HUES48 (cell line): ENCODE measurements at regions not wholly inside any gene's neighbourhood (a gene's known extent, or its start where the extent isn't known, plus 50 kb on each side); places are given as distances from the start of the nearest gene placed in this dataset.
"Not testable (repeated sequence)": the region's sequence is repeated elsewhere in the genome, so short reads cannot be mapped to it uniquely, and the experiment has no call there.

ENCODE experiments used
- H3K27ac ChIP-seq: one replicate; pipeline ENCODE4 v1.7.0; 2013; ENCODE audit warnings: low read depth, low read length, inconsistent platforms
- H3K27me3 ChIP-seq: 2 replicates; pipeline ENCODE4 v1.6.1; 2013; ENCODE audit warnings: mild to moderate bottlenecking, low read length; ENCODE audit not compliant: control insufficient read depth, insufficient read depth
- H3K36me3 ChIP-seq: 2 replicates; pipeline ENCODE4 v1.6.1; 2013; ENCODE audit warnings: low read length; ENCODE audit not compliant: control insufficient read depth, insufficient read depth
- H3K4me1 ChIP-seq: 2 replicates; pipeline ENCODE4 v1.6.1; 2013; ENCODE audit warnings: mild to moderate bottlenecking, low read length; ENCODE audit not compliant: control insufficient read depth, insufficient read depth
- H3K4me3 ChIP-seq: 2 replicates; pipeline ENCODE4 v1.5.1; 2013; ENCODE audit warnings: mild to moderate bottlenecking, low read depth, low read length
- H3K9ac ChIP-seq: 2 replicates; pipeline ENCODE4 v1.6.1; 2013; ENCODE audit warnings: mild to moderate bottlenecking, low read depth, low read length, moderate library complexity
- H3K9me3 ChIP-seq: 2 replicates; pipeline ENCODE4 v1.6.1; 2013; ENCODE audit warnings: low read length; ENCODE audit not compliant: control insufficient read depth, insufficient read depth

- no peak overlapping the region for H3K4me3 ChIP-seq
- no peak overlapping the region for H3K9ac ChIP-seq
- H3K27ac ChIP-seq = no peak overlapping the region
Measured at GRCh38 chr13:23960566-23961156, 63.4 kb upstream of the C1QTNF9B start.

DNA sequence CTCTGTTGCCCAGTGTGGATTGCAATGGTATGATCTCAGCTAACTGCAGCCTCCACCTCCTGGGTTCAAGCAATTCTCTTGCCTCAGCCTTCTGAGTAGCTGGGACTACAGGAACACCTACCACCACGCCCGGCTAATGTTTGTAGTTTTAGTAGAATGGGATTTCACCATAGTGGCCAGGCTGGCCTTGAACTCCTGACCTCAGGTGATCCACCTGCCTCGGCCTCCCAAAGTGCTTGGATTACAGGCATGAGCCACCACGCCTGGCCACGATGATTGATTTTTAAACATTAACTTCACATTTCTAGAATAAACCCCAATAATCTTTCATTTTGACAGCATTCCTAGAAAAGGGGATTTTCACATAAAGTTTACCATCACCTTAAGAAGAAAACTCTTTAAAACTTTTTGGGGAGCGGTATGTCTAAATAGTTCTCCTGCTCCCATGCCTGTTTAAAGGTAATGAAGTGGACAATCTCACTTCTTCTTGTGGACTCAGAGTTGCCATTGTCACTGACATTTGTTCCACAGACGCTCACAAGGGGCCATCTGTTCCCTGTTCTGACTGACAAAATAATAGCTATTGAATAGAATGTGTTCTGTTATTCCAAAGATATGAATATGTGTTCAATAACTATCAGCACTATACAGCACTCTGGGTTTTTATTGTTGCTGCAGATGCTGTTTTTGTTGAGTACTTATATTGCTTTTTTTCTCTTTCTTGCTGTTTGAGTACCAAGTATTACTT, 66.1 kb upstream of the C1QTNF9B start:
- Histone ChIP-seq H3K9me3 (no peaks in the 10 kb centered on the region), H3K27ac (no peak overlapping the region), H3K9ac (no peak overlapping the region), H3K27me3 (no peaks in the 10 kb centered on the region), H3K4me3 (no peak overlapping the region), H3K4me1 (no peaks in the 10 kb centered on the region), H3K36me3 (no peaks in the 10 kb centered on the region)

More at GRCh38 chr13:23960566-23961156, 63.4 kb upstream of the C1QTNF9B start:
- H3K36me3 ChIP-seq = no peaks in the 10 kb centered on the region
- H3K9me3 ChIP-seq = no peaks in the 10 kb centered on the region
- H3K4me1 ChIP-seq = no peaks in the 10 kb centered on the region; the same call in 1 of the 2 replicates
- H3K27me3 ChIP-seq = no peaks in the 10 kb centered on the region

- H3K9me3 ChIP-seq = no peaks in the 10 kb centered on the region
- H3K27ac ChIP-seq = no peak overlapping the region
Measured at GRCh38 chr13:23963947-23964346, 66.6 kb upstream of the C1QTNF9B start.

GRCh38 chr13:23965346-23965745, 68.0 kb upstream of the C1QTNF9B start:
- no peak overlapping the region for H3K4me3 ChIP-seq
- H3K9me3 ChIP-seq = no peaks in the 10 kb centered on the region
- H3K4me1 ChIP-seq = no peaks in the 10 kb centered on the region
- H3K27ac ChIP-seq = no peak overlapping the region
- no peaks in the 10 kb centered on the region for H3K27me3 ChIP-seq
- no peak overlapping the region for H3K9ac ChIP-seq
- H3K36me3 ChIP-seq = no peaks in the 10 kb centered on the region

More at GRCh38 chr13:23963947-23964346, 66.6 kb upstream of the C1QTNF9B start:
- Histone ChIP-seq H3K27me3 (no peaks in the 10 kb centered on the region), H3K4me1 (no peaks in the 10 kb centered on the region), H3K9ac (no peak overlapping the region), H3K36me3 (no peaks in the 10 kb centered on the region), H3K4me3 (no peak overlapping the region)

GRCh38 chr13:23966221-23966690, 69.0 kb upstream of the C1QTNF9B start:
- Histone ChIP-seq H3K27ac (no peak overlapping the region), H3K4me3 (no peak overlapping the region), H3K9ac (no peak overlapping the region)

DNA sequence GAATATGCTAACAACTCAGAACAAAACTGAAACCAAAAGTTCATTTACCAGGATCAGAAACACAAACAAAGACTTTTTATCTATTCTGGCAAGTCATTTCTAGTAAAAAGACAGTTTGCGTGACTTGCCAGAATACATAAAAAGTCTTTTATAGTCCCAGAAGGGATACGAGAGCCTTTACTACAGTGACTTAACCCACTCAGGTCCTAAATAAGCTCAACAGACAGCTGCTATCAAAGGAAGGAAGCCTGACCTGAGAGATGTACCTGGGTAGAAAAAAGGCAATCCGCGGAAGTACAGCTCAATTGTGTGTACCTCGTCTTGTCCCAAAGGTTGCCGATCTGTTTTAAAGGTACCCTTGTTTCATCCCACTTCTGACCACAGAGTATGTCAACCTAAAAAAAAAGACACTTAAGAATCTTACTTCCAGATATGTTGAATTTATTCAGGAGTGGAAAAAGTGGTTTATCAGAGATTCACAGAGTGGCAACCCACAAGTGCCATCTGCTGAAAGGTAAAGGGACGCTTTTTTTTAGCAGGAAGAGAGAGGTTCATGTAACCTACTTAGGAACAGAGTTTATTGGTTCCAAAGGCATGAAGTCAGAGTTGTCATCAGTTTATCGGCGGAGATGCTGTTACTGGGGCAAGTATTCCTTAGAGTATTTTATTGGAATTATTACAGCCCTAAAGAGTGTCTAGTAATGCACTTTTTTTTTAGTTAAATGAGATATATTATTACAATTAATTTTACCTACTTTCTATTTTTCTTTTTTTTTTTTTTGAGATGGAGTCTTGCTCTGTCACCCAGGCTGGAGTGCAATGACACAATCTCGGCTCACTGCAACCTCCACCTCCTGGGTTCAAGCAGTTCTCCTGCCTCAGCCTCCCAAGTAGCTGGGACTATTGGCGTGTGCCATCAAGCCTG, 69.7 kb upstream of the C1QTNF9B start:
- Histone ChIP-seq H3K27ac (no peak overlapping the region), H3K36me3 (no peaks in the 10 kb centered on the region), H3K27me3 (no peaks in the 10 kb centered on the region), H3K4me3 (no peak overlapping the region), H3K9ac (no peak overlapping the region), H3K9me3 (no peaks in the 10 kb centered on the region), H3K4me1 (no peaks in the 10 kb centered on the region)

More at GRCh38 chr13:23966221-23966690, 69.0 kb upstream of the C1QTNF9B start:
- H3K27me3 ChIP-seq = no peaks in the 10 kb centered on the region
- no peaks in the 10 kb centered on the region for H3K4me1 ChIP-seq
- no peaks in the 10 kb centered on the region for H3K36me3 ChIP-seq
- no peaks in the 10 kb centered on the region for H3K9me3 ChIP-seq

DNA sequence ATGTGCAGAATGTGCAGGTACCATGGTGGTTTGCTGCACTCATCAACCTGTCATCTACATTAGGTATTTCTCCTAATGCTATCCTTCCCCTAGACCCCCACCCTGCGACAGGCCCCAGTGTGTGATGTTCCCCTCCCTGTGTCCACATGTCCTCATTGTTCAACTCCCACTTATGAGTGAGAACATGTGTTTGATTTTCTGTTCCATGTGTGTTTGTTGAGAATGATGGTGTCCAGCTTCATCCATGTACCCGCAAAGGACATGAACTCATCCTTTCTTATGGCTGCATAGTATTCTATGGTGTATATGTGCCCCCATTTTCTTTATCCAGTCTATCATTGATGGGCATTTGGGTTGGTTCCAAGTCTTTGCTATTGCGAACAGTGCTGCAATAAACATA, 70.5 kb upstream of the C1QTNF9B start:
- H3K9me3 ChIP-seq, H3K9ac ChIP-seq, H3K27ac ChIP-seq, H3K4me3 ChIP-seq, H3K27me3 ChIP-seq, H3K4me1 ChIP-seq, H3K36me3 ChIP-seq: not testable (repeated sequence)

DNA sequence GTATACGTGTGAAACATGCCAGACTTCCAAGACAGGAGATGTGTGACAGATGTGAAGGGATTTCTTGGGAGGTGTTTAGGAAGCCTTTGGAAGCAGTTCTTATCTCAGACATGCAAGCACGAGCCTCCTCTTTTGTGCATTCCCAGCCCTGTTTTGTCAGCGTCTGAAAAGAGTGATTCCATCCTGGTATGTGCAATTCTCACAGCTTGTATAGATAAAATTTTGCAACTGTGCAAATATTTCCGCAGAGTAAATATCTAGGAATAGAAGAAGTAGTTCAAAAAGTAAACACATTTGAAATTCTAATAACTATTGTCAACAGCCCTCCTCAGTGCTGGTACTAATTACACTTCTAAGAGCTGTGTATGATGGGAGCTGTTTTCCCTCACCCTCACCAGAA, 72.3 kb upstream of the C1QTNF9B start:
- Histone ChIP-seq H3K27ac (no peak overlapping the region), H3K4me3 (no peak overlapping the region), H3K36me3 (no peaks in the 10 kb centered on the region), H3K4me1 (no peaks in the 10 kb centered on the region), H3K27me3 (no peaks in the 10 kb centered on the region), H3K9ac (no peak overlapping the region), H3K9me3 (0 out of 2 replicates have a peak, but pooled peaks cover 4% of the 10 kb centered on the region)

GRCh38 chr13:23979361-23980159, 82.3 kb upstream of the C1QTNF9B start:
- Histone ChIP-seq H3K4me1 (peaks cover 8% of the 10 kb centered on the region), H3K36me3 (no peaks in the 10 kb centered on the region), H3K27ac (peak overlapping the region; percentile 11), H3K4me3 (peak overlapping the region; percentile 76), H3K9ac (no peak overlapping the region), H3K9me3 (no peaks in the 10 kb centered on the region), H3K27me3 (peaks cover 4% of the 10 kb centered on the region; the same call in 1 of the 2 replicates)

DNA sequence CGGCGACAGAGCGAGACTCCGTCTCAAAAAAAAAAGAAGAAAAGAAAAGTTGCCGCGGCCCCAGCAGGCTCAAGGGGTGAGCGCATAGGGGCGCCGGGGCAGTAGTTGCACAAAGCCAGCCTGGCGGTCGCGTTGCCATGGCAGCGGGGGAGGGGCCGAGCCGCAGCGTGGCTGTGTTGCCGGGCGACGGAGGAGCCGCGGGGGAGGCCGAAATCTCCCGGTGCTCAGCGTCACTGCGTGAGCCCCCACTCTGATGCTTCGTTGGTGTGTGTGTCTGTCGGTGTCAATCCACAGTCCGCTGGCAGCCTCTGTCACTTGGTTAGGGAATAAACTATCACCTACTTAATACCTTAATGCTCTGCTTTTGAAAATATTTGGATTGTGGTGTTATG, 82.9 kb upstream of the C1QTNF9B start:
- Histone ChIP-seq H3K36me3 (no peaks in the 10 kb centered on the region), H3K27ac (no peak overlapping the region), H3K4me1 (peaks cover 8% of the 10 kb centered on the region), H3K27me3 (peaks cover 4% of the 10 kb centered on the region; the same call in 1 of the 2 replicates), H3K9ac (no peak overlapping the region), H3K4me3 (peak overlapping the region; percentile 76), H3K9me3 (no peaks in the 10 kb centered on the region)
